Activated T-cell treated with anti-CD3 and anti-CD28 coated beads, Interleukin-2, amount 50 U/mL, for 24 hours (primary cell): ENCODE measurements at regions not wholly inside any gene's neighbourhood (a gene's known extent, or its start where the extent isn't known, plus 50 kb on each side); places are given as distances from the start of the nearest gene placed in this dataset.

Source experiments
- DNase-seq: peaks from one replicate; pipeline ENCODE4 v3.0.0-alpha.2; 2020
- H3K27ac Mint-ChIP-seq: 2 replicates; pipeline ENCODE4 v1.8.0; 2020; ENCODE audit warnings: mild to moderate bottlenecking, mixed read lengths
- H3K27me3 Mint-ChIP-seq: 2 replicates; pipeline ENCODE4 v1.8.0; 2020; ENCODE audit warnings: mixed read lengths
- H3K36me3 Mint-ChIP-seq: 2 replicates; pipeline ENCODE4 v1.8.0; 2020; ENCODE audit warnings: low read depth, mixed read lengths
- H3K4me1 Mint-ChIP-seq: 2 replicates; pipeline ENCODE4 v1.8.0; 2020; ENCODE audit warnings: low read depth, mixed read lengths
- H3K4me3 Mint-ChIP-seq: 2 replicates; pipeline ENCODE4 v1.8.0; 2020; ENCODE audit warnings: mild to moderate bottlenecking, moderate library complexity, mixed read lengths
- H3K9me3 Mint-ChIP-seq: 2 replicates; pipeline ENCODE4 v1.8.0; 2020; ENCODE audit warnings: mixed read lengths

DNA sequence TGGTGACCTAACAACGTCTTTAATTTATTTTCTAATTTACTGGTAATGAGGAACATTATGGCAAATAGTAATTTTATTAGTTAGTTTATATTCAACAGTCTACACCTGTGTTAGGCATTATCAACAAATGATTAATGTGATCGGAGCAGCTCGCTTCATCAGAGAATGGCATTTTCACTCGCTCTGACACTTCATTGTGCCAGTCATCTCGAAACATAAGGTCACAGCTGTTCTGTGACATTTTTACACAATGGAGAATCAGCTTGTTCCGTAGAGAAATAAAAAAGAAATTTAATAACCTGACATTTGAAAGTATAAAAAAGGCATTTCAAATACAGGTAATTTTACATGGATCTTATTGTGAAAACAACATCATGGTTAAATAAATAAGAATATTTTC lies 858.4 kb downstream of the SLITRK6 start:
- Mint-ChIP-seq H3K27me3 (no peaks in the 10 kb centered on the region), H3K27ac (no peak overlapping the region), H3K9me3 (no peaks in the 10 kb centered on the region), H3K36me3 (no peaks in the 10 kb centered on the region), H3K4me3 (no peak overlapping the region), H3K4me1 (no peaks in the 10 kb centered on the region)
- DNase-seq, result no peak

DNA sequence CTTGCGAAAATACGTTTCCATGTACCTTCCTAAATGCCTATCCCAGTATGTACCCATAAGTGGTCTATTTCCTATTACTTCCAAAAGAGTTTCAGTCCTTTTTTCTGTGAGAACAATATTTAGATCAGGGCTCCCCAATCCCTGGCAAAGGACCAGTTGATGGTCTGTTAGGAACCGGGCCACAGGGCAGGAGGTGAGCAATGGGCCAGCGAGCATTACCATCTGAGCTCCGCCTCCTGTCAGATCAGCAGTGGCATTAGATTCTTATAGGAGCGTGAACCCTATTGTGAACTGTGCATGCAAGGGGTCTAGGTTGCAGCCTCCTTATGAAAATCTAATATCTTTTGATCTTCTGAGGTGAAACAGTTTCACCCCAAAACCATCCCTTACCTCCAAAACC lies 859.1 kb downstream of the SLITRK6 start:
- Mint-ChIP-seq H3K4me3 (no peak overlapping the region), H3K36me3 (no peaks in the 10 kb centered on the region), H3K9me3 (no peaks in the 10 kb centered on the region), H3K27me3 (no peaks in the 10 kb centered on the region), H3K4me1 (peaks cover under 1% of the 10 kb centered on the region), H3K27ac (no peak overlapping the region)
- no peak for DNase-seq

DNA sequence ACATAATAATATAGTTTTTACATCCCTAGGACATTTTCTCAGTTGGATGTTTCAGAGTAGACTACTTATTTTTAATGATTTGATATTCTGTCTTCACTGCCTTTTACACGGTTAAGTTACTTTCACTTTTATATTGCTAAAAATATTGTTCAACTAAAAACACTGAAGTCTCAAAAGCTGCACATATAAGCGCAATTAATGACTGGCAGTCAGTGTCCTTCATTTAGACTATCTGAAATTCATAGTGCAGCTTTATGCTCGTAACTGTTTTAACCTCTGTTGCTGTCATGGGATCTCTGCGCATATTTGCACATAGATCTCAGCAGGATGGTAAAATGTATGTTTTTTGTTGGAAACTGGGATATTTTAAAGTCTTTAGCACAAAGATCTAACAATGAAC lies 864.3 kb downstream of the SLITRK6 start:
- Mint-ChIP-seq H3K4me3 (no peak overlapping the region), H3K36me3 (no peaks in the 10 kb centered on the region), H3K27me3 (no peaks in the 10 kb centered on the region), H3K9me3 (no peaks in the 10 kb centered on the region), H3K4me1 (peaks cover 4% of the 10 kb centered on the region), H3K27ac (no peak overlapping the region)
- DNase-seq, result no peak

DNA sequence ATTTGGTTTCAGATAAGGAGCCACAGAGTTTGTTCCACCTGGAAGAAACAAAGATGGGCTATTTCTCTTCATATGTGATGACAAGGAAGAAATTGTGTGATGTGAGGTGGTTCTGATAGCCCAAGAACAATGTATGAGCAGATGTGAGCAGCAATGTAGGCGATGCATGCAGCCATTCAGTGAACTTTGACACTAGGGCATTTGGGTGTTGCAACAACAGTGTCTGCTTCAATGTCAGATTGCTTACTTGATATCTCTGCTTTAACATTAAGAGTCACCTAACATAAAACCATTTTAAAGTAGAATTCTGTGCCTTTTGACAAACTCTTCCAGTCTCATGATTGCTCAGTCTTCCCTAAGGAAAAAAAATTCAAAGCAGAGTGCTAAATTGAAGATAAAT lies 865.4 kb downstream of the SLITRK6 start:
- peaks cover 4% of the 10 kb centered on the region for H3K4me1 Mint-ChIP-seq
- no peaks in the 10 kb centered on the region for H3K36me3 Mint-ChIP-seq

DNA sequence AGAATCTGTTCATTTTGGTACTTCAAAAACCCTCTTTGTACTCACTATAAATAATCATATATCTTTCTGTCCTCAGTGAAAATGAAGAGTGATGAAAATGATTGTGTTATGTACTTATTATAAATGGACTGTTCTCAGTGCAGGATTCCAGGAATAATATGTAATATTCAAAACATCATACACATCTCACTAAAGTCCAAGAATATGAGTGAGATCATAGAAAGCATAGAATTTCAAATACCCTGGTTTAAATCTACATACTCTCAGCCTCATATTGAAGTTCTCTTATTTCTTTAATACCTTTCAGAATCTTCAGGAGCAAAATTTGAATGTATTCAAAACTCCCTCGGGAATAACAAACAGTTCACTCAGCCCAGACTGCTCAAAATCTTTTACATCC lies 868.0 kb downstream of the SLITRK6 start:
- H3K27ac Mint-ChIP-seq, result no peak overlapping the region
- H3K36me3 Mint-ChIP-seq, result no peaks in the 10 kb centered on the region
- no peaks in the 10 kb centered on the region for H3K27me3 Mint-ChIP-seq
- H3K9me3 Mint-ChIP-seq, result peaks cover 2% of the 10 kb centered on the region
- no peak for DNase-seq
- no peak overlapping the region for H3K4me3 Mint-ChIP-seq
- H3K4me1 Mint-ChIP-seq, result peaks cover 4% of the 10 kb centered on the region

More for the DNA sequence above, 865.4 kb downstream of the SLITRK6 start:
- DNase-seq, result no peak
- Mint-ChIP-seq H3K27me3 (no peaks in the 10 kb centered on the region), H3K27ac (no peak overlapping the region), H3K9me3 (no peaks in the 10 kb centered on the region), H3K4me3 (no peak overlapping the region)

DNA sequence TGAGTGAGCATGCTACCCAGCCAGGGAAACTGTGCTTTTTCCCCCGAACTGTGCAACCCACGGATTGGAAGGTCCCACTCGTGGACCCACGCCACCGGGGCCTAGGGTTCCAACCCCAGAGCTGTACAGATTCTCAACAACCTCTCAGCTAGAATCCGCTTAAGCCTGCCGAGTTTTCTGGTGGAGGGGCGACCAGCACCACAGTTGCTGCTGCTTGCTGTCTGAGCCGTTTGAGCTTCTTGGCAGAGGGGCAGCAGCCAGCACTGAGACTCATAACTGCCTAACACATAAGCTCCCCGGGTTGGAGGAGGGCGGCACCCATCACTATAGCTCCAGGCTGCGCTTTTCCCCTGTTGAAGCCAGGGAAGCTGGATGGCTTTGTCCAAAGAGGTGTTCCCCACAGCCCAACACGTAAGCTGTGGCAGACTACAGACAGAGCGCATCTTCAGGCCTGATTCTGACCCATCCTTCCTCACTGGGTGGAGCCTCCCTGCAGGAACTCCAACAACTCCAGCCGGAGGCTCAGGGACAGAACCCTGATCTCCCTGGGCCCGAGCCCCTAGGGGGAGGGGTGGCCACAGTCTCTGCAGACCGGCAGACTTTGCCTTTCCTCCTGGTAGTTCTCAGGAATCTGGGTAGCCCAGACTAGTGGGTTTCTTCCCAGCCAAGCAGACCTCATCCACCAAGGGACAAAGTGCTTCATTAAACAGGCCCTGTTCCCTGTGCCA lies 871.6 kb downstream of the SLITRK6 start:
- H3K4me3 Mint-ChIP-seq, result no peak overlapping the region
- H3K27me3 Mint-ChIP-seq, result no peaks in the 10 kb centered on the region
- DNase-seq, result no peak
- no peaks in the 10 kb centered on the region for H3K4me1 Mint-ChIP-seq
- no peak overlapping the region for H3K27ac Mint-ChIP-seq
- H3K9me3 Mint-ChIP-seq, result peaks cover 2% of the 10 kb centered on the region
- no peaks in the 10 kb centered on the region for H3K36me3 Mint-ChIP-seq

DNA sequence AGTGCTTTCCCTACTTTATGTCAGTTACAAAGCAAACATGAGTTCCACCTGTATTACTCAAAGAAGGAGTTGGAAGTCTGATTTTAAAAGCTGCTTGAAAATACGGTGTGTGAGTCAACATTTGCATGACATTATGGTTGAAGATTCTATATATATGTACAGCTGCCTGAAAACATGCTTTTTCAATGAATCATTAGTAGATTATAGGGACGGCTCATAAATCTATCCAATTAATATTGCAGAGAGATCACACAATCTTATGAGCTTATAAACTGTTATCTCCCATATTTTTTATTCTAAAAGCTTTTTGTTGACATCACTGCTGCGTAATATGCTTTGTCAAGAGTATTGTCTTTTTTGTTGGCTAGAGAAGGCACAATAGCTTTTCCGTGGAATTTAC lies 873.8 kb downstream of the SLITRK6 start:
- no peaks in the 10 kb centered on the region for H3K36me3 Mint-ChIP-seq
- DNase-seq, result no peak
- no peaks in the 10 kb centered on the region for H3K4me1 Mint-ChIP-seq
- no peak overlapping the region for H3K4me3 Mint-ChIP-seq
- no peaks in the 10 kb centered on the region for H3K27me3 Mint-ChIP-seq
- H3K9me3 Mint-ChIP-seq, result peaks cover 2% of the 10 kb centered on the region
- no peak overlapping the region for H3K27ac Mint-ChIP-seq

DNA sequence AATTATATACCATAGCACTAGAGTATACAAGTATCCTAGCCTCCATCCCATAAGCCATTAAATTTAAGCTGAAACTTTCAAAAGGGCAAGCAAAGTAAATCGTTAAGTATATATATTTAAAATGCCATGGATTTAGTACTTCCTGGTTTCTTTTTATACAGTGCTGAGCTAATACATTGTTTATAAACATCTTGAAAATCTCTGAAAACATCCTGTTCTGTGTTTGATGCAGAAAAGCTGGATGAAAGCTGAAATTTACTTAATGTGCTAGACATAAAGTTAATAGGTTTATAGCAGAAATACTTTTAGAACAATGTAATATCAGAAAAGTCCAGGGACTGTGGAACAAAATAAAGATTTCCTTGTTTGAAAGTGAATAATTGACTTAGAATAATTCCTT lies 875.4 kb downstream of the SLITRK6 start:
- Mint-ChIP-seq H3K4me3 (no peak overlapping the region), H3K27ac (no peak overlapping the region), H3K9me3 (peaks cover 2% of the 10 kb centered on the region), H3K36me3 (no peaks in the 10 kb centered on the region), H3K4me1 (no peaks in the 10 kb centered on the region), H3K27me3 (no peaks in the 10 kb centered on the region)
- no peak for DNase-seq

DNA sequence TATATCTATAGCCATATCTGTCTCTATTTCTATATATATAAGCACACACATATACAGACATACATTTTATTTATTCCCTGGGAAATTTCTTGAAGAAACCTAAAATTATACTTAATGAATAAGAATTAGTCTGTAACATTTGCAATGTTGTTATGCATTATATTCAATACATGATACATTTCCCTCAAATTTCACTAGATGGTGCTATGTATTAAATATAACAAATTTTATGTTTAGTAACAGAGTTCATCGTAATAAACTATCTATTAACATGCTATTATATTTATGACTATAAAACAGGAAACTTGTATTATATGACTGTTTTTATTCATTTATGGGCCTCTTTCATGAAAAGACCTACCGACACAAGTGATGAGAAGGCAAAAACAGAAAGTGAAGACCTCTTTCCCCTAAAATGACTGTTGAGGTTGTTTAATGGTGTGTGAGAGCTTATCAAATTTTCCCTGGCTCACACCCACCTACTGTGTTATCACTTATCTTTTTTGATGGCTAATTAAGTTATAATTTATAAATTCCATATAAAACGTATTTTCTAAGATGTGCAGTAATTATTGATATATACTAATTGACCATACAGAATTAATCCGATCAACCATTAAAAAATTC lies 881.9 kb downstream of the SLITRK6 start:
- Mint-ChIP-seq H3K27ac (no peak overlapping the region), H3K36me3 (no peaks in the 10 kb centered on the region), H3K27me3 (no peaks in the 10 kb centered on the region), H3K9me3 (no peaks in the 10 kb centered on the region), H3K4me1 (no peaks in the 10 kb centered on the region), H3K4me3 (no peak overlapping the region)
- no peak for DNase-seq

DNA sequence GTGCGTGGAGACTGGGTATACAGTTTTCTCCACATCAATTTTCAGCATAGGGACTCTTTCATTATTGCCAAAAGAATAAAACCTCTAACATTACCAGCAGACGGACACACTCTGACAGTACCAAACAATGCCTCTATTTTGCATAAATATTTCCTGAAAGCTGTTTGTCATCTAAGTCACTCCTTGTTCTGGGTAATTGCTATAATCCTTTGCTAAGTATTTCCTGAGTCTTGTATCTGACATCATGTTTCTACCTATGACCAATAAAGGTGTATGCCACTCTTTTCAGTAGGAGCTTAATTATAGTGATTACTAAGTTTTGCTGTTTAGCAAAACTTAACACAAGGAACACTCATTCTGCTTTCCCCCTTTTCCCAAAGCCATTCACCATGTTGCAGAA lies 886.5 kb downstream of the SLITRK6 start:
- no peaks in the 10 kb centered on the region for H3K27me3 Mint-ChIP-seq
- H3K27ac Mint-ChIP-seq, result no peak overlapping the region

DNA sequence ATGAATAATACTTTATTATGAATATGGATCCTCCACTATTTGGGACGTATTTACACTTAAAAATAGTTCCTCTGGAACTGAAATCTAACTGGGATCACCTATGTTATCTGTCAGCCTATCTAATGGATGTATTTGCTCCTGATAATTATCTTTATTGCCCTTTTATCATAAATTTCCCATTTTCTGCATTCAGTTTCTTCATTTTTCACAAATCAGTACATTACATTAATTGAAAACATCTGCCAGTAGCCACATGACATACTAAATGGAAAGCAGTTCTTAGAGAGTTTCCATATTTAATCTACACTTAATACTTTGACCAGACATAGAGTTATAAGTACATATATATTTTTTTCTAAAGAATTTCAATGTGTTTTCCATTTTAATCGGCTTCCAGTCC lies 888.8 kb downstream of the SLITRK6 start:
- Mint-ChIP-seq H3K9me3 (no peaks in the 10 kb centered on the region), H3K4me1 (no peaks in the 10 kb centered on the region), H3K4me3 (no peak overlapping the region), H3K27ac (no peak overlapping the region), H3K36me3 (no peaks in the 10 kb centered on the region), H3K27me3 (no peaks in the 10 kb centered on the region)
- no peak for DNase-seq

More for the DNA sequence above, 886.5 kb downstream of the SLITRK6 start:
- DNase-seq, result no peak
- no peaks in the 10 kb centered on the region for H3K9me3 Mint-ChIP-seq
- H3K4me1 Mint-ChIP-seq, result no peaks in the 10 kb centered on the region
- no peak overlapping the region for H3K4me3 Mint-ChIP-seq
- H3K36me3 Mint-ChIP-seq, result no peaks in the 10 kb centered on the region

DNA sequence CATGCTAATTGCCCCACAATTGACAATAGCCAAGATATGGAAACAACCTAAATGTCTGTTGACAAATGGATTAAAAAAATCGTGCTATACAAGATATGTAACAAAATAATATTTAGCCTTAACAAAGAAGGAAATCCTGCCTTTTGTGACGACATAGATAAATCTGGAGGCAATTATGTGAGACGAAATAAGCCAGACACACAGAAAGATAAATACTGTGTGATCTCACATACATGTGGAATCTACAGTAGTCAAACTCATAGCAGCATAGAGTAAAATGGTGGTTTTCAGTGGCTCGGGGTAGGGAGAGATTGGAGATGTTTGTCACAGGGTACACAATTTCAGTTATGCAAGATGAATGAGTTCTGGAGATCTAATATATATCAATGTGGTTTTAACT lies 895.8 kb downstream of the SLITRK6 start:
- H3K4me1 Mint-ChIP-seq, result no peaks in the 10 kb centered on the region
- no peaks in the 10 kb centered on the region for H3K9me3 Mint-ChIP-seq
- H3K4me3 Mint-ChIP-seq, result no peak overlapping the region
- no peak for DNase-seq
- no peak overlapping the region for H3K27ac Mint-ChIP-seq
- no peaks in the 10 kb centered on the region for H3K36me3 Mint-ChIP-seq
- no peaks in the 10 kb centered on the region for H3K27me3 Mint-ChIP-seq

DNA sequence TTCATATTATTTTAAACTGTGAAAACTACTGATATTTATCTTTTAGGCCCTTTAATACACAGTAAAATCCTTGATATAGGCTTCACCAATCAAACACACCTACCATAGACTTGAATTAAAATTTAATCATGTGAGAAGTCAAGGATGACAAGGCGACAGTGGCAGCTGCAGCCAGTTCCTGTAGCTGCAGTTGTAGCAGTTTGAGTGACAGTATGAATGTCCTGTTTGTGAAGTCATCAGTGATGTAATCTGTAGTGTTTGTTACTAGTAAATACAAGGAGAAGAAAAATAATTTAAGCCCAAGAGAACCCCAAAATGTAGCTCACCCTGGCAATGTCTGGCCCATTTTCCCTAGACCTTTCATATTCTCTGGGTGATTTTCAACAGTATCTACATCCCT lies 897.0 kb downstream of the SLITRK6 start:
- Mint-ChIP-seq H3K9me3 (no peaks in the 10 kb centered on the region), H3K27ac (no peak overlapping the region), H3K4me3 (no peak overlapping the region), H3K36me3 (no peaks in the 10 kb centered on the region), H3K27me3 (no peaks in the 10 kb centered on the region), H3K4me1 (no peaks in the 10 kb centered on the region)
- DNase-seq, result no peak

DNA sequence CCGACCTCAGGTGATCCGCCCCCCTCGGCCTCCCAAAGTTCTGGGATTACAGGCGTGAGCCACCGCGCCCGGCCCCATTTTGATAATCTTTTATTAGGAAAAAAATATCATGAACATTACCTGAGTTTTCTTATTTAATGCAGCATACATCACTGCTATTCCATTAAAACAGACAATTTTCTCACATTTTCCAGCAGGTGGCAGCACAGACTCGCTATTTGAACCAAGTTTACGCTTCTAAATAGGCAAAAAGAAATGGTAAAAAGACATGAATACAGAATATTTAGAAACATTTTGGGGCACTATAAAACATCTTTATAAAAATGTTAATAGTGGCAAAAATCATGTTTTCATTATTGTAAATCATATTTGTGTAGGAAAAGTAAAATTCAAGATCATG lies 903.1 kb downstream of the SLITRK6 start:
- Mint-ChIP-seq H3K4me1 (no peaks in the 10 kb centered on the region), H3K27me3 (no peaks in the 10 kb centered on the region), H3K9me3 (no peaks in the 10 kb centered on the region), H3K4me3 (no peak overlapping the region), H3K27ac (no peak overlapping the region), H3K36me3 (no peaks in the 10 kb centered on the region)
- DNase-seq, result peak; percentile 34

DNA sequence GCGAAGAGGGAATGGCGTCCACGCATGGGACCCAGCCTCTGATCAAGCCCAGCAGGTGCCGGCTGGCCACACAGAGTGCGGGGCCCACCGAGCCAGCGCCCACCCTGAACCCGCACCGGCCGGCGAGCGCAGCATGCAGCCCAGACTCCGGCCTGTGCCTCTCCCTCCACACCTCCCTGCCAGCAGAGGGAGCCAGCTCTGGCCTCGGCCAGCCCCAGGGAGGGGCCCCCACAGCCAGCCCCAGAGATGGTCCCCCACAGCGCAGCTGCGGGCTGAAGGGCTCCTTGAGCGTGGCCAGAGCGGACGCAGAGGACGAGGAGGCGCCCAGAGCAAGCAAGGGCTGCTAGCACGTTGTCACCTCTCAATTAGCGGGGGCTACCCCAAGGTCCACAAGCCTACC lies 904.5 kb downstream of the SLITRK6 start:
- no peak for DNase-seq
- H3K9me3 Mint-ChIP-seq, result no peaks in the 10 kb centered on the region
- H3K36me3 Mint-ChIP-seq, result no peaks in the 10 kb centered on the region
- H3K4me1 Mint-ChIP-seq, result no peaks in the 10 kb centered on the region
- no peak overlapping the region for H3K4me3 Mint-ChIP-seq
- no peak overlapping the region for H3K27ac Mint-ChIP-seq
- H3K27me3 Mint-ChIP-seq, result no peaks in the 10 kb centered on the region
